ENCODE measurements at regions not wholly inside any gene's neighbourhood (a gene's known extent, or its start where the extent isn't known, plus 50 kb on each side); places are given as distances from the start of the nearest gene placed in this dataset.
A peak's percentile ranks its signal among the peaks of the same experiment; 100 is the strongest.

- Histone ChIP-seq H3K4me1 (ENCODE audit: control insufficient read depth in 5 of 5, insufficient read depth in 5 of 5, low read length in 5 of 5) (peaks cover 0 to 13% (median 4%) of the 10 kb centered on the region in 5 donors), H3K36me3 (ENCODE audit: control insufficient read depth in 4 of 4, insufficient read depth in 4 of 4, low read length in 4 of 4) (no peaks in the 10 kb centered on the region), H3K9me3 (ENCODE audit: control insufficient read depth in 4 of 4, insufficient read depth in 3 of 4, low read length in 3 of 4) (no peaks in the 10 kb centered on the region), H3K4me3 (no peak overlapping the region), H3K9ac (ENCODE audit: insufficient read depth in 1 of 2, low read length in 2 of 2) (no peak overlapping the region), H3K27ac (ENCODE audit: low read depth in 1 of 2, low read length in 1 of 2) (no peak overlapping the region), H3K27me3 (ENCODE audit: control insufficient read depth in 3 of 3, insufficient read depth in 3 of 3, low read length in 2 of 3) (peaks cover 0 to 4% (median 0%) of the 10 kb centered on the region in 3 donors)
- DNase-seq (no peak), ATAC-seq (ENCODE audit: insufficient read depth, low FRiP score) (no peak)
- WGBS, 2 donors = 78 to 93% methylated on average over 3 of the region's 3 CpGs
- TF ChIP-seq CTCF (IDR thresholded peaks at IDR 0.05; ENCODE audit: control extremely low read depth, extremely low read depth) = no peak
Observed at GRCh38 chr9:7965063-7965462, 165.5 kb upstream of the DMAC1 start.

- ATAC-seq (ENCODE audit: insufficient read depth, low FRiP score) (no peak), DNase-seq (peak; percentile 61 to 90 (median 70))
- no peak overlapping the region for H3K9ac ChIP-seq (ENCODE audit: insufficient read depth in 1 of 2, low read length in 2 of 2)
- no peak overlapping the region for H3K27ac ChIP-seq (ENCODE audit: low read depth in 1 of 2, low read length in 1 of 2)
- WGBS, 2 donors = 50 to 52% methylated on average over 5 of the region's 5 CpGs
- peaks cover 0 to 4% (median 0%) of the 10 kb centered on the region in 3 donors for H3K27me3 ChIP-seq (ENCODE audit: control insufficient read depth in 3 of 3, insufficient read depth in 3 of 3, low read length in 2 of 3)
- no peaks in the 10 kb centered on the region for H3K9me3 ChIP-seq (ENCODE audit: control insufficient read depth in 4 of 4, insufficient read depth in 3 of 4, low read length in 3 of 4)
- no peak overlapping the region for H3K4me3 ChIP-seq
- no peak for TF ChIP-seq CTCF (IDR thresholded peaks at IDR 0.05; ENCODE audit: control extremely low read depth, extremely low read depth)
- H3K4me1 ChIP-seq (ENCODE audit: control insufficient read depth in 5 of 5, insufficient read depth in 5 of 5, low read length in 5 of 5) = peaks cover 0 to 10% (median 4%) of the 10 kb centered on the region in 5 donors
- H3K36me3 ChIP-seq (ENCODE audit: control insufficient read depth in 4 of 4, insufficient read depth in 4 of 4, low read length in 4 of 4) = no peaks in the 10 kb centered on the region
Observed at GRCh38 chr9:7963026-7963425, 163.4 kb upstream of the DMAC1 start.

- no peak for ATAC-seq (ENCODE audit: insufficient read depth, low FRiP score)
- peaks cover 0 to 4% (median 0%) of the 10 kb centered on the region in 3 donors for H3K27me3 ChIP-seq (ENCODE audit: control insufficient read depth in 3 of 3, insufficient read depth in 3 of 3, low read length in 2 of 3)
- no peak overlapping the region for H3K9ac ChIP-seq (ENCODE audit: insufficient read depth in 1 of 2, low read length in 2 of 2)
- no peak for TF ChIP-seq CTCF (IDR thresholded peaks at IDR 0.05; ENCODE audit: control extremely low read depth, extremely low read depth)
- no peak overlapping the region for H3K4me3 ChIP-seq
- H3K9me3 ChIP-seq (ENCODE audit: control insufficient read depth in 4 of 4, insufficient read depth in 3 of 4, low read length in 3 of 4) = no peaks in the 10 kb centered on the region
- H3K36me3 ChIP-seq (ENCODE audit: control insufficient read depth in 4 of 4, insufficient read depth in 4 of 4, low read length in 4 of 4) = no peaks in the 10 kb centered on the region
- DNase-seq = no peak
- 89 to 92% methylated on average over 3 of the region's 3 CpGs for WGBS, 2 donors
- peaks cover 0 to 4% (median 0%) of the 10 kb centered on the region in 5 donors for H3K4me1 ChIP-seq (ENCODE audit: control insufficient read depth in 5 of 5, insufficient read depth in 5 of 5, low read length in 5 of 5)
- no peak overlapping the region for H3K27ac ChIP-seq (ENCODE audit: low read depth in 1 of 2, low read length in 1 of 2)
Observed at GRCh38 chr9:7961076-7961475, 161.5 kb upstream of the DMAC1 start.

Measured in lung (tissue), 11 donors.